Activated CD4-positive, alpha-beta T cell treated with anti-CD3 and anti-CD28 coated beads for 24 hours (primary cell): ENCODE measurements at regions not wholly inside any gene's neighbourhood (a gene's known extent, or its start where the extent isn't known, plus 50 kb on each side); places are given as distances from the start of the nearest gene placed in this dataset.
"Not testable (repeated sequence)": the region's sequence is repeated elsewhere in the genome, so short reads cannot be mapped to it uniquely, and the experiment has no call there.

ENCODE experiments used
- DNase-seq, 2 donors: peaks; one replicate each; pipeline ENCODE4 v3.0.0-alpha.2; 2020; ENCODE audit warnings: low read depth in 2 of 2

DNA sequence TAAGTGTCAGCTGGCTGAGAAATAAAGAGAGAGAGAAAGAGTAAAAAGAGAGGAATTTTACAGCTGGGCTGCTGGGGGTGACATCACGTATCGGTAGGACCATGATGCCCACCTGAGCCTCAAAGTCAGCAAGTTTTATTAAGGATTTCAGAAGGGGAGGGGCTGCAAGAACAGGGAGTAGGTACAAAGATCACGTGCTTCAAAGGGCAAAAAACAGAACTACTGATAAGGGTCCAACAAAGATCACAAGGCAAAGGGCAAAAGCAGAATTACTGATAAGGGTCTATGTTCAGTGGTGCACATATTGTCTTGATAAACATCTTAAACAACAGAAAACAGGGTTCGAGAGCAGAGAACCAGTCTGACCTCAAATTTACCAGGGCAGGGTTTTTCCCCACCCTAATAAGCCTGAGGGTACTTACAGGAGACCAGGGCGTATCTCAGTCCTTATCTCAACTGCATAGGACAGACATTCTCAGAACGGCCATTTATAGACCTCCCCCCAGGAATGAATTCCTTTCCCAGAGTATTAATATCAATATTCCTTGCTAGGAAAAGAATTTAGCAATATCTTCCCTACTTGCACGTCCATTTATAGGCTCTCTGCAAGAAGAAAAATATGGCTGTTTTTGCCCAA is 128.3 kb upstream of the PZP start:
- not testable (repeated sequence) for DNase-seq

DNA sequence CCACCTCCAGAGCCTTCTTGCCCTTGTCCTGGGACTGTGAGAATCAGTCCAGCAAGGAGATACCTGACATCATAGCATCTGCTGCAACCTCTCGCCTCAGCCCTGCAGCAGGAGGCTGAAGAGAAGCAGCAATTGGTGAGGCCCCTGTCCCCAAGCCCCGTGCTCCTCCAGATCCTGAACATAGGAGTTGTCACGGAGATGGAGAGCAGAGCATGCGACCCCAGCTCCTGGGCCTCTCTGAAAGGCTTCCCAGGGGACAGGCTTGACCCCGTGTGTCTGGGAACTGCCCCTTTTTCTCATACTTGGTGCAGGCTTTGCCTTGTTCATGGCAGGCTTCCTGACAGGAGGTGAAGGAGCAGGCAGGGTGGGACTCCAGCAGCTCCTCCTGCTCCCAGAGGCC is 127.7 kb upstream of the PZP start:
- DNase-seq: no peak

DNA sequence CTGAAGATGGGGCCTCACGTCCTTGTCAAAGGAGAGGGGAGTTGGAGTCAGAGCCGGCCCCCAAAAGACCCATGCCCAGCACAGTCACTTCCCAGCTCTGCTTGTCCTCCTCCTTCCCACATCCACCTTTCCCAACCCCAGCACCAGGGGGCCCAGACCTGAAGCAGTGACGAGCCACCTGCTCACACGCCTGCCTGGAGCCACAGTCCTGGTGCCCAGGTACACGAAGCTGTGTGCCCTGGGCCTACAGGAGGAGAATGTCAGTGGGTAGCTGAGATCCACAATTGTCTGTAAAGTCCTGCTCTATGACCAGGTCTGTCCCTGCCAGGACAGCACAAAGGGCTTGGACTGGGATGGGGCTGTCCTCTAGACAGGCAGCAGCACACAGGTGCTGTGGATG is 126.8 kb upstream of the PZP start:
- DNase-seq: no peak

DNA sequence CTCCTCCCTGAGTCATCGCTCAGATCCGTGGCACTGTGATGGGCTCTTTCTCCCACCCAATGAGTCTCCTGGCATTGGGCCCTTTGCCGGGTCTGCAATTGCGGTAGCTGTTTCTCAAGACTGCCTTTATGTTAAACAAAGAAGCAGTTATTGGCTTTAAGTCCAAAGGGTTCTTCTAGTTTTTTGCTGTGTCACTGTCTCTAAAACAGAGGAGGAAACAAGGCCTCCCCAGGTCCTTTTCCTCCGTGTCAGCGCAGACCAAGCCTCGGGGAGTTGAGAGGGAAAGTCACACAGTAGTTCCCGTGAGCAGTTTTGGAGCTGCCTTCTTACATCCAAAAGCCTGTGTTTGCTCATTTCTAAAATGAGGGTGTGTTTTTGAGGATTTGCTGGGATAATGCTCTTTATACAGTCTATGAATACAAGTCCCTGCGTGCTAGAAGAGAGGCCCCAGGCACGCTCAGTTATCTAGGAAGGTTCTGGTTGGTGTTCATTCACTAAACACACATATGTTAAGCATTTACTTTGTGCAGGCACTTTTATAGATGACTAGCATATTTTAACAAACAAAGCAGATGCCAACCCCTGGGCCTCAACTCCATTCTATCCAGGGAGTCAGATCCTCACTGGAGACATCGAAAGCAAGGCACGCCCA is 126.0 kb upstream of the PZP start:
- DNase-seq: no peak

DNA sequence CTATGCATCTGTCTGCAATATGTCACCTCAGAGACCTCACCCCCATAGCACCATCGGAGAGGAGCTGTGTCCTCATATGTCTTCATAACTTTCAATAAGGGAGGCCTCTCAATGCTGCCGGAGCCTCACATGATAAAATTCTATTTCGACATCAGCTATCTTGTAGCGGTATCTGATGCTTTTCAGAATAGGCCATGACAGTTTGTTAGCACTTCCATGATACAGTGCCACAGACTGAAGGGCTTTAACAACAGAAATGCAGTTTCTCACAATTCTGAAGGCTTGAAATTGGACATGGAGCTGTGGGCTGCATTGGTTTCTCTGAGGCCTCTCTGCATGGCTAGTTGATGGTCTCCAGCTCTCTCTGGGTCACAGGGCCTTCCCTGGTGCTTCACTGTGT is 125.0 kb upstream of the PZP start:
- no peak for DNase-seq

DNA sequence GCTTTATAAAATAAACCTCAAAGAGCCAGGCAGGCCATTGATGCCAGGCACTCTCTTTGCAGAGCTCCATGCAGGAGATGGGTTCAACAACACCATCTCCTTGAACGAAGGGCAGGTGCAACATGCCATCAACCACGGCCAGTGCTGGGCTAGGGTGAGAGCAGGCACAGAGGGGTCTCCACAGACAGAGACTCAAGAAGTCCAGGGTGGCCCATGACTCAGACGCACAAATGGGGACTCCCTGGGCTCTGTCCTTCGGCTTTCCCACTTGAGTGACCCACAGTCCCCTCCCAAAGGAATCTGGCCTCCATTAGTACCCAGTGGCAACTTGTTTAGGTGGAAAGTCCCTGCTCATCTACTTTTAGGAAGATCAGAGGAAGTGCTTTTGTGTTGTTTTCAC is 124.4 kb upstream of the PZP start:
- no peak for DNase-seq

DNA sequence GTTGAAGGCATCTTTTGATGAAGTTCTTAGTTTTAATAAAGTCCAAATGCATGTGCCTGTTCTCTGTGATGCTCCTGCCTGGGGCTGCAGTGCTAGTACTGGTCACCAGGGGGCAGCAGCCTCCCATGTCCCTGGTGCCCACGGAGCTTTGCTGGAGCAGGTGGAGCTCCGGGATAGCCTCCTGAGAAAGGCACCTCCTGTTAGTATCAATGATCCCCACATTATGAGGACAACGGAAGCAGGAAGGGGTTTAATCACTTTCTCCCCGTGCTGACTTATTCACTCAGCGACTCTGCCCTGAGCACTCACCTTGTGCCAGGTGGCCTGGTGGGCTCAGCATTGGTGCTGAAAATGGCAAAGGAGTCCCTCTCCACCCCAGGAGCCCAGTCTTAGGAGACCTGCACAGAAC is 123.0 kb upstream of the PZP start:
- DNase-seq: peak; percentile 54 to 69

DNA sequence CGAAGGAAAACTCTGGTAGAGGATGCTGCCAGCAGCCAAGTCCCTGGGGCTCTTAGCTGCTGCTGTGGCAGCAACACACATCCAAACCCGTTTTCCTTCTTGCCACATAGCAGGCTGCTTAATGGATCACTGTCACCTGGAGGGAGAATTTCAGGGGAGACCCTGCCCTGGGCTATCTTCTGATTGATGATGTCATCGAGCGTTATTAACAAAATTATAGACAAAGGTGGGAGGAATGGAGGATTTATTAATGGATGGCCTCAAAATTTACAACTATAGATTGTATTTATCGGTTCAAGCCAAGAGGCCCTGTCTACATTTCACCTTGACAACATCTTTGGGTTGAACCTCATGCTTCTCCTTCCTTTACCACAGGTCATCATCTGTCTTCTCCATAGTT is 120.8 kb upstream of the PZP start:
- DNase-seq: no peak

DNA sequence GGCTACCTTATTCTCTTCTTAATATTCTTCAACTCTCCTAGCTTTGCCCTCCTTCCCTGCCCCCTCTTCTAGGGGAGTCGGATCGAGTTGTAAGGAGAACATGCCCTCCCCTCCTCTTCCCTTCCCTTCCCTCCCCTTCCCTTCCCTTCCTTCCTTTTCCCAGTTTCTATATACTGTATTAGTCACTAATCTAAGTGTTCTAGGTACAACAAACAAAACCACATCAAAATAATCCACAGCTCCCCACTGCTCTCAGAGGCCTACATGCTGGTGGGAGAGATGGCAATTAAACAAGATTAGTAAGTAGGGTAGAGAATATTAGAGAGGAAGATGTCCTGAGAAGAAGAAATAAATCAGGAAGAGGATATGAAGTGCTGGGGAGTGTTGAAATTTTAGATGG is 119.9 kb upstream of the PZP start:
- no peak for DNase-seq

DNA sequence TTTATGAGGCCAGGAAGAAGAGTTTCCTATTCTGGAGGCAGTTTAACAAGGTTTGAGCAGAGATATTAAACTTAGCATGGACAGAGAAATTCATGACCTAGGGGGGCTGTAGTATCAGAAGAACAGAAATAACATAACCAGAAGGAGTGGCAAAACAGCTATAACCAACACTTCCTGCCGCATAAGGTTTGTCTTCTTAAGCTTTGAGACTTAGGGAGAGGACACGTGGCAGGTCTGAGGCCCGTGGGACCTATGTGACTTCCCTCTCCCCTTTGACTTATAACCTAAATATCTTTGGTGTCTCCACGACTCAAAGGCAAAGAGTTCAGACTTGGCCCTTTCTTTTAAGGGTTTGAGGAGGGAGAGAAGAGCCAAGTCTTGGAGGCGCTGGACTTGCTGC is 119.1 kb upstream of the PZP start:
- no peak for DNase-seq

DNA sequence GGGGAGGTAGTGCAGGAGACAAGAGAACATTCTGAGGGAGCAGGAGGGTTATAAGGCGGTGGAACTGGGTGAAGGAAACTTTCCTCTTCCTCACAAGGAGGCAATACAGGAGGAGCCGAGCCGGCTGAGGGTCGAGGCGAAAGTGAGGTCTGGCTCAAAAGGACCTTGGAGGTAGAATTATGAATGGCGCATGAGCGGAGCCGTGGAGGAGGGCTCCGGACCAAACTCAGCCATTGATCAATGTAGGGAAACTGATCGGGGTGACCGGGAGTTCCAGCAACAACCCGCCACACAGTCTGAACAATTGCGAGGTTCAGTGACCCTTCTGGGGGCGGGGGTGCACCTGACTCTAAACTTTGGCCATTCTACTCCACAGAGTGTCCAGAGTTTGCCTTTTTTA is 118.7 kb upstream of the PZP start:
- not testable (repeated sequence) for DNase-seq

DNA sequence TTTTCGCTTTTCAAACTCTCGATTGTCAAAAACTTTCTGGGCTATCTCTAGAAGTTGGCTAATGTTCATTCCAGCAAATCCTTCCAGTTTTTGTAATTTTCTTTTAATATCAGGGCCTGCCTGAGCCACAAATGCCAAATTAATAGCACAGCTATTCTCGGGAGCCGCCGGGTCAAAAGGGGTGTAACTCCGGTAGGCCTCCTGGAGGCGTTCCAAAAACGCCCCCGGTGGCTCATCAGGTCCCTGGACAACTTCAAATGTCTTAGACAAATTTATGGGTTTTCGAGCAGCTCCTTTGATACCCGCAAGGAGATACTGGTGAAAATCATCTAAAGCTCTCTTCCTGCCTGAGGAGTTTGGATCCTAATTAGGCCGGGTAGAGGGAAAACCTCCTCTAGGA is 117.9 kb upstream of the PZP start:
- DNase-seq: no peak

DNA sequence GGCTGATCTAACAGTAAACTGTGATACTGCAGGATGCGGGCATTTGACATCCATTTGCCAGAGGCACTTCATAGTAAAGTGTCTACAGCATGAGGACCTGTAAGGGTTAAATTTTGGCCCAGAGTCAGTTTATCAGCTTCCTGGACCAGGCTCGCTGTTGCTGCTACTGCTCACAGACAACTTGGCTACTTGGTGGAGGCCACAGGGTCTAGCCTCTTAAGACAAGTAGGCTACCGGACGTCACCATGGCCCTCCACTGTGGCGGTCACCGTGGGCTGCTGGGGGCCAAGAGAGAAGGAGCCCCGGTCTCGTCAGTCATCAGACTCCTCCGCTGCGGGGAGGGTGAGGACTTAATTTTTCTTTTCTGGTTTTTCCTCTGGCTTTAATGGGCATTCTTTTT is 117.3 kb upstream of the PZP start:
- no peak for DNase-seq

DNA sequence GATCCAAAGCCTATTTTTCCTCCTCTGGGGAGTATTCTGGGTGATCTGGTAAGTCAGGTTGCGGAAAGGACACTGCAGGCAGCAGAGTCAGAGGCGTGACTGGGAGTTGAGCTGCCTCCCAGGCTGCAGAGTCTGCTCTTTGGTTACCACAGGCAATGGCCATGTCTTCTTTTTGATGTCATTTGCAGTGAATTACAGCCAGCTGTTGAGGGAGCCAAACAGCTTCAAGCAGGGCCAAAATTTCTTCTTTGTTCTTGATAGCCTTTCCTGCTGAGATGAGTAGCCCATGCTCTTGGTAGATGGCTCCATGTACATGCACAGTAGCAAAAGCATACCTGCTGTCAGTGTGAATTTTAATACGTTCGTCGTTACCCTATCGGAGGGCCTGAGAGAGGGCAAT is 116.6 kb upstream of the PZP start:
- no peak for DNase-seq

DNA sequence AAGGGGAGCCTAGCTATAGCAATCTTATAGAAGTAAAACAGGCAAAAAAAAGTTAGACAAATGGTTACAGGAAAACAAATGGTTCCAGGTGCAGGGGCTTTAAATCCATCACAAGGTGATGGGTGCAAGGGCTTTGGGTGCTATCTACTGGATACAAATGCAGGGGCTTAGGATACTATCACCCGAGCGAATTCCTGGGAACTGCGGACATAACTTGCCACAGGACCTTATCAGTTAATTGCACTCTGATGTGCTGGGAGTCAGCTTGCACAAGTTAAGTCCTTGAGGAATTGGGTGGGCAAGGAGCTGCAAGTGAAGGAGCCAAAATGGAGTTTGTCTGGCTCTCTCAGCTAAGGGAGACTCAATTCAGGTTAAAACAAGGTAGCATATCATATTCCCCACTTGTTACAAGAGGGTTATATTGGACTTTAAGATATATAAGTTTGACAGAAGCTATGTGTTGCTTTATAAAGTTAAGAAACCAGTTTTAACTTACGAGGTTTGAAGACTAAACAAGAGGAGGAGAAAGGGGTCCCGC is 115.0 kb upstream of the PZP start:
- DNase-seq: no peak

DNA sequence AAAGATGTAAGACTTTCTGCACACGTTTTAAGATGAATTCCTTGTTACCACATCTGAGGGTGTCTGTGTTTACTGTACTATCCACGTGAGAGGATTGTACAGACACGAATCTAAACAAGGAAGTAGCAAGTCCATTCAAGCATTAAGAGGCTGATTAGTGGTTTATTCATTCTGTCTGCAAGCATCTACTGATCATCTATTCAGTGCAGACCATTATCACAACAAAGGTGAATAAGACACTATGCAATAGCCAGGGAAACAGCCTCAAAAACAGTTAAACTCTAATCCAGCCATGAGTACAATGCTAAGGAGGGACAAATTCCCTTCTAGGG is 111.6 kb upstream of the PZP start:
- DNase-seq: no peak

DNA sequence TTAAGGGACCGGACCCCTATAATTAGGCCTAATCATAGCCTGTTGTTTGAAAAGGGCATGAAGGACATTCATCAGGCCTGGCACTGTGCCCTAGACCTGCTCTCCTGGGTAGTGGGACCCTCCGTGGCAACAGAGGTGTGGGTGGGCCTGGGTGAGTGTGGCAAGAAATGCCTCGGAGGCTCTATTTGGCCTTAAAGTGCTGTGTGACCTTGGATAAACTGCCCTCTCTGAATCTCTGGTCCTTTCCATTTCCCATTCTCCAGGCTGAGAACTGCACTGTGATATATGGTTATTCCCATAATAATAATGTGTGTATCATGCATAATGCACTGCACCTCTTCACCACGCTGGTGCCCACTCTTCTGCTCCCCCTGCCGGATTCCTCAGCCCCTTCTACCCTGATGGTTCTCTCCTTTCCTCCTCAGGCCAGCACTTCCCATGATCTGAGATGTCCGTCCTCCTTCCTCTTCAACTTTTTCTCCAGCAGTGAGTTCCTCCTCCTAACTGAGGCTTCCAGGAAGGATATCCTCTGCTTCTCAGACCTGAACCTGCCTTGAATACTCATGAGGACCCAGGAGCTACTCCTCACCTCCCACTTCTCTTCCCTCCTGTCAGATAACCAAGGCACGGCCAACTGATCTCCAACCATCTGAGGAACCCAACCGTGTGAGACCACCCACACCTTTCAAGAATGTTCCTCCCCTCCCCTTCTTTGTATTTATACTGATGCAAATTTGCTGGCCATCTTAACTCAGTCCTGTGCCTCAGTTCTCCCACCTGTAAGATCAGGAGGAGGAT is 111.0 kb upstream of the PZP start:
- no peak for DNase-seq

DNA sequence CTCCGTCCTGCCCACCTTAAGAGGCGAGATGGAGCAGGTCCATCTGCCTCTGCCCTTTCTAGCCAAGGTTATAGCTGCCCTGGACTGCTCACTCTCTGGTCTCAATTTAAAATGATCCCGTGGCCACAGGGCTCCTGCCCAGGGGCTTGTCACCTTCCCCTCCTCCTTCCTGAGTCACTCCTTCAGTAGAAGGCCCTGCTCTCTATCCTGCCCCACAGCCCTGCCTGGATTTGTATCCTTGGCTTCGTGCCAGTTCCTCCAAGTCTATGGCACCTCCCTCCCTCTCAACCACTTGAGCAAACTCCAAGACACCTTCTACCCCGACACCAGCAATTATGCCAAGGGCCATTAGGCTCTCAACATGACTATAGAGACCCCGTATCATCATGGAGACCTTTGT is 105.3 kb upstream of the PZP start:
- not testable (repeated sequence) for DNase-seq

DNA sequence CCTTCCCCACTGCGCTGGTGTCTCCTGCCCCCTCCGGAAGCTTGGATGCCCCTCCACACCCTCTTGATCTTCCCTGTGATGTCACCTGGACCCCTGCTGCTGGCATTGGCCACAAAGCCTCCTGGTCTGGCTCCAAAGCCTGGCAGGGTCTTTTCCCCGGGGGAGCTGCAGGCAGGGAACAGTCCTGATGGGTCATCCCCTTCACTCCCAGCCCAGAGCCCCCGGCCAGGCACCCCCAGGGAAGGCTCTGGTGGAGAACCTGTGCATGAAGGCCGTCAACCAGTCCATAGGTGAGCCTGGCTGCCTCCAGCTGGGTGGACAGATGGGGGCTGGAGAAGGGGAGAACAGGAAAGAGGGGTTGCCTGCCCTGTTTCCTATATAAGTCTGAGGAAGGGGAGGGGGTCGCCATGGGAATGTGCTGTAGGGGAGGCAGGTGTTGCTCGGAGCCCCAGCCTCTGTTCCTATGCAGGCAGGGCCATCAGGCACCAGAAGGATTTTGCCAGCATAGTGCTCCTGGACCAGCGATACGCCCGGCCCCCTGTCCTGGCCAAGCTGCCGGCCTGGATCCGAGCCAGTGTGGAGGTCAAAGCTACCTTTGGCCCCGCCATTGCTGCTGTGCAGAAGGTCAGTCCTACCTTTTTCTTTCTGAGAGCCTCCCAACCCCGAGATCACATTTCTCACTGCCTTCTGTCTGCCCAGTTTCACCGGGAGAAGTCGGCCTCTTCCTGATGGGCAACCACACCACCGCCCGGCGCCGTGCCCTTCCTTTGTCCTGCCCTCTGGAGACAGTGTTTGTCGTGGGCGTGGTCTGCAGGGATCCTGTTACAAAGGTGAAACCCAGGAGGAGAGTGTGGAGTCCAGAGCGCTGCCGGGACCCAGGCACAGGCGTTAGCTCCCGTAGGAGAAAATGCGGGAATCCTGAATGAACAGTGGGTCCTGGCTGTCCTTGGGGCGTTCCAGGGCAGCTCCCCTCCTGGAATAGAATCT is 104.5 kb upstream of the PZP start:
- DNase-seq: not testable (repeated sequence)

DNA sequence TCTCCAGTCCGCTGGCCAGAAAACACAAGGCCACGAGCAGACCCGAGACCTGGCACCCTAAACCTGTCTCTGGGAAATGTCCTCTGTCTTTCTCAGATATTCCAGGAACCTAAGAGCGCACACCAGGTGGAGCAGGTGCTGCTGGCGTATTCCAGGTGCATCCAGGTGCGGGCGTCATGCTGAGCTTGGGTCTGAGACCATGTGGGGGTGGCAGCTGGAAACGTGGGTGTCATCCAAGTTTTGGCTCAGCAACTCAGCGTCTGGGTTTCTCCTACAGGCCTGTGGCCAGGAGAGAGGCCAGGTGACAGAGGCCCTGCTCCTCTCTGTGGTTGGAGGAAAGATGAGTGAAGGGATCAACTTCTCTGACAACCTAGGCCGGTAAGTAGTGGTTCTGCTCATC is 103.3 kb upstream of the PZP start:
- not testable (repeated sequence) for DNase-seq

DNA sequence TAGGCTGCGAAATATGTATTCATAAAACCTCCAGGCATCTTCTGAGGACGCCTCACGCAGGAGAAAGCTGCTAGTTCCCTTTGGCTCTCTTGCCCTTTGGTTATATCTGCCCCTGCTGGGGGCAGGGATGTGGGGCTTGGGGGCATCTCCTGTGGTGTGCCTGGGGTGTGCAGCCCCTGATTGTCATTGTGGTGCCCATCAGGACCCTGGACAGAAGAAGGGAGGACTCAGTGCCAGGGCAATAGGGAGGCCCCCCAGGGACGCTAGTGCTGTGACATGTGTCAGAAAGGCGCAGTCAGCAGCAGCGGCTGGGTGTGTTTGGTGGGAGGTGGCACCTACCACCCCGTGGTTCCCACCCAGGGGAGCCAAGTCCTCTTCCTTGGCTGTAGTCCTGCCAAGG is 102.5 kb upstream of the PZP start:
- not testable (repeated sequence) for DNase-seq

DNA sequence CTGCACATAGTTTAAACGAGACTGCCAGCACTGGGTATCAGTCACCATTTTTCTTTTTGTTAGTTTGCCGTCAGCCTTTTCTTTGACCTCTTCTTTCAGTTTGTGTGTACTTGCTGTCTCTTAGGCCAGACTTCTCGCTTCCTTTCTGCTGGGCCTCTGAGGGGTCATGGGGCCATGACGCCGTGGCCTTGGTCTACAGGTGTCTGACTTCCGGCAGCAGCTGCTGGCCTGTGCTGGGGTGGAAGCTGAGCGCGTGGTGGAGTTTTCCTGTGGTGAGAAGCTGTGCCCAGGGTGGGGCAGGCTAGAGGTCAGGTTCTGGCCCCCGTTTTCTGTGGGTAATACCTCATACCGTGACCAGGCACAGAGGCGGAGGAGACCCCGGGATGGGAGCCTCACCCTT is 101.6 kb upstream of the PZP start:
- not testable (repeated sequence) for DNase-seq
